C4-2B (cell line): ENCODE measurements at regions not wholly inside any gene's neighbourhood (a gene's known extent, or its start where the extent isn't known, plus 50 kb on each side); places are given as distances from the start of the nearest gene placed in this dataset.

Source experiments
- ZFX ChIP-seq: fragments of 450-650 bp; IDR thresholded peaks from 2 replicates; pipeline ENCODE4 v1.6.1; 2017
- TF ChIP-seq, protein P1 (sequence below): fragments of 450-650 bp; conservative IDR thresholded peaks from 2 replicates; pipeline ENCODE4 v1.5.1; 2017; ENCODE audit warnings: mild to moderate bottlenecking

DNA sequence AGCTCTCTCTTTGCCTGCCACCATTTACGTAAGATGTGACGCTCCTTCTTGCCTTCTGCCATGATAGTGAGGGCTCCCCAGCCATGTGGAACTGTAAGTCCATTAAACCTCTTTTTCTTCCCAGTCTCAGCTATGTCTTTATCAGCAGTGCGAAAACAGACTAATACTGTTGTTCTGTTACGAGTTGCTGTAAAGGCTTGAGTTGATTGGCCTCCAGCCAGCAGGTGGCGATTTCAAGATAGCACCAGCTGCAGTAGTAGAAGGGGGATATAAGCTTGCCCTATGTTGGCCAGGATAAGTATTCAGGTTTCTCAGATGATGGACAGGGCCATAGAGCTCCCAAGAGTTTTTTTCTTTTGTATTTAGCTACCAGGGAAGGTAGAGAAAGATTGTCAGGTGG is 385.5 kb downstream of the MZT1 start:
- TF ChIP-seq, protein P1, sequence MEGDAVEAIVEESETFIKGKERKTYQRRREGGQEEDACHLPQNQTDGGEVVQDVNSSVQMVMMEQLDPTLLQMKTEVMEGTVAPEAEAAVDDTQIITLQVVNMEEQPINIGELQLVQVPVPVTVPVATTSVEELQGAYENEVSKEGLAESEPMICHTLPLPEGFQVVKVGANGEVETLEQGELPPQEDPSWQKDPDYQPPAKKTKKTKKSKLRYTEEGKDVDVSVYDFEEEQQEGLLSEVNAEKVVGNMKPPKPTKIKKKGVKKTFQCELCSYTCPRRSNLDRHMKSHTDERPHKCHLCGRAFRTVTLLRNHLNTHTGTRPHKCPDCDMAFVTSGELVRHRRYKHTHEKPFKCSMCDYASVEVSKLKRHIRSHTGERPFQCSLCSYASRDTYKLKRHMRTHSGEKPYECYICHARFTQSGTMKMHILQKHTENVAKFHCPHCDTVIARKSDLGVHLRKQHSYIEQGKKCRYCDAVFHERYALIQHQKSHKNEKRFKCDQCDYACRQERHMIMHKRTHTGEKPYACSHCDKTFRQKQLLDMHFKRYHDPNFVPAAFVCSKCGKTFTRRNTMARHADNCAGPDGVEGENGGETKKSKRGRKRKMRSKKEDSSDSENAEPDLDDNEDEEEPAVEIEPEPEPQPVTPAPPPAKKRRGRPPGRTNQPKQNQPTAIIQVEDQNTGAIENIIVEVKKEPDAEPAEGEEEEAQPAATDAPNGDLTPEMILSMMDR: no peak
- no peak for TF ChIP-seq ZFX
